Calu3 (cell line): ENCODE measurements at regions not wholly inside any gene's neighbourhood (a gene's known extent, or its start where the extent isn't known, plus 50 kb on each side); places are given as distances from the start of the nearest gene placed in this dataset.
A peak's percentile ranks its signal among the peaks of the same experiment; 100 is the strongest.
"Not testable (repeated sequence)": the region's sequence is repeated elsewhere in the genome, so short reads cannot be mapped to it uniquely, and the experiment has no call there.

Experiments used
- BruUV-seq: library from RNA; stranded (reverse); fragments of 400-500 nt; replicated peaks from 2 replicates; lab custom pipeline; 2021; lab: Mats Ljungman, UMichigan
- CTCF ChIA-PET: fragments of 300-600 bp; sonication (Branson Sonifier 250); formaldehyde crosslinking; loops from one replicate; lab custom pipeline; 2022; ENCODE audit warnings: antibody characterized with exemption; lab: Charles Lee
- DNase-seq: peaks from one replicate; pipeline ENCODE4 v3.0.0; 2022
- H3K27ac Mint-ChIP-seq: one replicate; pipeline ENCODE4 v1.8.0; 2022; ENCODE audit warnings: mixed read lengths; ENCODE audit not compliant: unreplicated experiment
- H3K27me3 Mint-ChIP-seq: one replicate; pipeline ENCODE4 v1.8.0; 2022; ENCODE audit warnings: mixed read lengths; ENCODE audit not compliant: unreplicated experiment
- H3K36me3 Mint-ChIP-seq: one replicate; pipeline ENCODE4 v1.8.0; 2022; ENCODE audit warnings: mild to moderate bottlenecking, moderate library complexity, mixed read lengths; ENCODE audit not compliant: insufficient read depth, unreplicated experiment
- H3K4me1 Mint-ChIP-seq: one replicate; pipeline ENCODE4 v1.8.0; 2022; ENCODE audit warnings: mild to moderate bottlenecking, low read depth, mixed read lengths; ENCODE audit not compliant: unreplicated experiment
- H3K4me3 Mint-ChIP-seq: one replicate; pipeline ENCODE4 v1.8.0; 2022; ENCODE audit warnings: mild to moderate bottlenecking, low read depth, moderate library complexity, mixed read lengths; ENCODE audit not compliant: unreplicated experiment
- H3K9me3 Mint-ChIP-seq: one replicate; pipeline ENCODE4 v1.8.0; 2022; ENCODE audit warnings: low read depth, mixed read lengths; ENCODE audit not compliant: unreplicated experiment
- intact Hi-C: fragments of 100-400 bp; cut with micrococcal nuclease; formaldehyde crosslinking; loops from one replicate; pipeline ENCODE4 v1.10.0; 2022; ENCODE audit not compliant: unreplicated experiment
- TF ChIP-seq, protein P1 (sequence below): fragments of 200-600 bp; IDR thresholded peaks from one replicate; pipeline ENCODE4 v1.8.0; 2022; ENCODE audit warnings: antibody characterized with exemption; ENCODE audit not compliant: unreplicated experiment

DNA sequence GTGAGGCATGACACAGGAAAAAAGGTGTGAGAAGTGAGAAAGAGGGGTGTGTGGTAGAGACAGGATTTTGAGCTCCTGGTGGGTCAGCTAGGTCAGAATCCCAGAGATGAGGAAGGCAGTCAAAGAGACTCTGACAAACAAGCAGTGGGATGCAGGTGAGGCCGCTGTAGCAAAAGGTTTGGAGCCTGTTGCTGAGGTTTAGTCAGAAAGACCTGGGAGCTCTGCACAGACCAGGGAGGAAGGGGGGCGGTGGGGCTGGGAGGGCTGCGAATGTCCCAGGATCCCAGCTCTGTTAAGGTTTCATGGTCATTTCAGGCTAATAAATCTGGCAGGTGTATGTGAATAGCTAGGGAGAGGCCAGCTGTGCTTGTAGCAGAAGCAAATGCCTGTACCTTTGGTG, 373.9 kb upstream of the SYNCRIP start:
- no TSS peak for BruUV-seq
- CTCF ChIA-PET, result interaction anchor here (0.7 to 1.0 kb wide), 2 partner anchors 19 to 53 kb away, joined by 4 to 7 read pairs; no protein-coding TSS in a partner anchor
- Mint-ChIP-seq H3K9me3 (no peaks in the 10 kb centered on the region), H3K4me1 (peaks cover 9% of the 10 kb centered on the region), H3K4me3 (no peak overlapping the region), H3K36me3 (no peaks in the 10 kb centered on the region), H3K27me3 (no peaks in the 10 kb centered on the region), H3K27ac (no peak overlapping the region)
- intact Hi-C loops, result no loop called here
- TF ChIP-seq, protein P1, sequence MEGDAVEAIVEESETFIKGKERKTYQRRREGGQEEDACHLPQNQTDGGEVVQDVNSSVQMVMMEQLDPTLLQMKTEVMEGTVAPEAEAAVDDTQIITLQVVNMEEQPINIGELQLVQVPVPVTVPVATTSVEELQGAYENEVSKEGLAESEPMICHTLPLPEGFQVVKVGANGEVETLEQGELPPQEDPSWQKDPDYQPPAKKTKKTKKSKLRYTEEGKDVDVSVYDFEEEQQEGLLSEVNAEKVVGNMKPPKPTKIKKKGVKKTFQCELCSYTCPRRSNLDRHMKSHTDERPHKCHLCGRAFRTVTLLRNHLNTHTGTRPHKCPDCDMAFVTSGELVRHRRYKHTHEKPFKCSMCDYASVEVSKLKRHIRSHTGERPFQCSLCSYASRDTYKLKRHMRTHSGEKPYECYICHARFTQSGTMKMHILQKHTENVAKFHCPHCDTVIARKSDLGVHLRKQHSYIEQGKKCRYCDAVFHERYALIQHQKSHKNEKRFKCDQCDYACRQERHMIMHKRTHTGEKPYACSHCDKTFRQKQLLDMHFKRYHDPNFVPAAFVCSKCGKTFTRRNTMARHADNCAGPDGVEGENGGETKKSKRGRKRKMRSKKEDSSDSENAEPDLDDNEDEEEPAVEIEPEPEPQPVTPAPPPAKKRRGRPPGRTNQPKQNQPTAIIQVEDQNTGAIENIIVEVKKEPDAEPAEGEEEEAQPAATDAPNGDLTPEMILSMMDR, result no peak
- DNase-seq, result no peak

DNA sequence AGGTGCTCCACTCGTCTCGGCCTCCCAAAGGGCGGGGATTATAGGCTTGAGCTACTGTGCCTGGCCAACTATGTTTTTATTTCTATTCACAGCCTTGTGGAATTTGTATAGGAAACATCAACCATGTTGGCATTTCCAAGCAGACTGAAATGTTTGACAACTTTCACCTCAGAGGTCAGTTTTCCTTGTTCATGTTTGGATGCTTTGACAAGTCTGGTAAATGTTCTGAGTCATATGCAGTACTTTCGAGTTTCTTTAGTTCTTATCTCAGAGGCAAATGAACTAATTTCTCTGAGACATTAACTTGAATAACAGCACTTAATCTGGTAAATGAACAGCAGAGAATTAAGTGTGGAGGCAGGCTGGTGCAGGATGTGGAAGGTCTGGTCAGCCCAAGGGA, 373.4 kb upstream of the SYNCRIP start:
- intact Hi-C loops, result no loop called here
- DNase-seq, result no peak
- no peaks in the 10 kb centered on the region for H3K36me3 Mint-ChIP-seq
- CTCF ChIA-PET, result interaction anchor here (0.7 to 1.0 kb wide), 2 partner anchors 20 to 53 kb away, joined by 4 to 7 read pairs; no protein-coding TSS in a partner anchor
- no peak overlapping the region for H3K27ac Mint-ChIP-seq
- no peaks in the 10 kb centered on the region for H3K27me3 Mint-ChIP-seq
- H3K4me3 Mint-ChIP-seq, result no peak overlapping the region
- no TSS peak for BruUV-seq
- H3K9me3 Mint-ChIP-seq, result no peaks in the 10 kb centered on the region
- H3K4me1 Mint-ChIP-seq, result peaks cover 9% of the 10 kb centered on the region
- TF ChIP-seq, protein P1, result no peak

DNA sequence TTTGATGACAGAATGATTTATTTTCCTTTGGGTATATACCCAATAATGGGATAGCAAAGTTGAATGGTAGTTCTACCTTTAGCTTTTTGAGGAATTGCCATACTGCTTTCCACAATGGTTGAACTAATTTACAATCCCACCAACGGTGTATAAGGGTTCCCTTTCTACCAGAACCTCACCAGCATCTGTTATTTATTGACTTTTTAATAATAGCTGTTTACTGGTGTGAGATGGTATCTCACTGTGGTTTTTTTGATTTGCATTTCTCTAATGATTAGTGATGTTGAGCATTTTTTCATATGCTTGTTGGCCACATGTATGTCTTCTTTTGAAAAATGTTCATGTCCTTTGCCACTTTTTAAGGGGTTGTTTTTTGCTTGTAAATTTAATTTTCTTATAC, 370.3 kb upstream of the SYNCRIP start:
- H3K4me3 Mint-ChIP-seq, H3K36me3 Mint-ChIP-seq, BruUV-seq, intact Hi-C loops, DNase-seq, H3K9me3 Mint-ChIP-seq, H3K27ac Mint-ChIP-seq, CTCF ChIA-PET, H3K4me1 Mint-ChIP-seq, H3K27me3 Mint-ChIP-seq: not testable (repeated sequence)

DNA sequence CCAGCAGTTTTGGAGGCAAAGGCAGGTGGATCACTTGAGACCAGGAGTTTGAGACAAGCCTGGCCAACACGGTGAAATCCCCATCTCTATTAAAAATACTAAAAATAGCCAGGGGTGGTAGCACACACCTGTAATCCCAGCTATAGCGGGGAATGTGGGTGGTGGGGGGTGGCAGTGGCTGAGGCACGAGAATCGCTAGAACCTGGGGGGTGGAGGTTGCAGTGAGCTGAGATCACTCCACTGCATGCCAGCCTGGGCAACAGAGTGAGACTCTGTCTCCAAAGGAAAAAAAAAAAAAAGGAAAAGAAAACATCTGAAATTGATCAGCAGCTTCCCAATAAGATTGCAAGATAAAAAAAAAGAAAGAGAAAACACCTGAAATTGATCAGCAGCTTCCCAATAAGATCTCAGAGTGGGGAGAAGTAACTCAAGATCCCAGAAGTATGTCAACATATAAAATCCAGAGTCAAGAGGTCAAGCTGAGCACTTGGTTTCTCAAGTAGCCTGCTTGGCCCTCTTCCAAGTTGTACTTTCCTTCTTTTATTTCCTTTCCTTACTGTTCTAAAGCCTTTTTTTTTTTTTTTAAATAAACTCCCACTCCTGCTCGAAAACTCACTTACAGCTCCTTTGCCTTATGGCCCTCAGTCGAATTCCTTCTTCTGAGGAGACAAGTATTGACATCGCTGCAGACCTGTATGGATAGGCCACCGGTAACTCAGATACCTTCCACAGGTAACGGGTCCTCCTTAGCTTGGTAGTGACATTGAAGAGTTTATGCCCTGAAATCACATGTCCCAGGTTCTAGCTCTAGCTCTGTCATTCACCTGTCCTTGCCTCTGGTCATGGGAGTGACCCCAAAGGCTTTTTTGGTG, 368.5 kb upstream of the SYNCRIP start:
- Mint-ChIP-seq H3K36me3 (no peaks in the 10 kb centered on the region), H3K27me3 (no peaks in the 10 kb centered on the region), H3K4me1 (peaks cover 3% of the 10 kb centered on the region), H3K9me3 (no peaks in the 10 kb centered on the region), H3K27ac (no peak overlapping the region), H3K4me3 (no peak overlapping the region)
- BruUV-seq, result no TSS peak
- TF ChIP-seq, protein P1, result no peak
- DNase-seq, result peak; percentile 15
- CTCF ChIA-PET, result no interaction called here
- intact Hi-C loops, result no loop called here

DNA sequence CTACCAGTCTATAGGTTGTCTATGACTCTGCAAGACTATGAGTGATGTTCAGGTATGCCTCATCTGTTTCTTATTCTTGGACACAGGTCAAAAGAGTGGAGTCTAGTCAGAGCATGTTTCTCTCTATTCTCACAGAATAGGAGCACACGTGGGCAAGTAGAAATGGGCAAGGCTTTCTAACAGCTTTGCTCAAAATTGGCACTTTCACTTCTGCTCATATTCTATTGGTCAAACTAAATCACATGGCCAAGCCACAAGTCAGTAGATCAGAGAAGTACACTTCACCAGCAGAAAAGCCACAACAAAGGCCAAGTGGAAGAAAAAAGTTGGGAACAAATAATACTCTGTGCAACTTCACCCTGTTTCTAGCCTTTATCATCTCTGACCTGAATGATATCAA, 354.5 kb upstream of the SYNCRIP start:
- TF ChIP-seq, protein P1, result no peak
- no peak overlapping the region for H3K4me3 Mint-ChIP-seq
- intact Hi-C loops, result no loop called here
- H3K4me1 Mint-ChIP-seq, result no peaks in the 10 kb centered on the region
- H3K27me3 Mint-ChIP-seq, result no peaks in the 10 kb centered on the region
- no peaks in the 10 kb centered on the region for H3K9me3 Mint-ChIP-seq
- no peak for DNase-seq
- no peak overlapping the region for H3K27ac Mint-ChIP-seq
- H3K36me3 Mint-ChIP-seq, result no peaks in the 10 kb centered on the region
- BruUV-seq, result no TSS peak
- CTCF ChIA-PET, result interaction anchor here (0.7 kb wide), 1 partner anchor 1602 kb away, joined by 3 read pairs; no protein-coding TSS in a partner anchor
